GM12878 (cell line): ENCODE measurements at regions not wholly inside any gene's neighbourhood (a gene's known extent, or its start where the extent isn't known, plus 50 kb on each side); places are given as distances from the start of the nearest gene placed in this dataset.

ENCODE experiments used
- ATAC-seq: fragments of 200-7000 bp; cut with Tn5 transposase; 3 replicates; pipeline ENCODE4 v1.9.1; 2020; ENCODE audit warnings: mild to moderate bottlenecking, moderate library complexity
- BruUV-seq: library from RNA; stranded (reverse); fragments of 400-500 nt; replicated peaks from 2 replicates; lab custom pipeline; 2021; lab: Mats Ljungman, UMichigan
- CTCF ChIA-PET: fragments of 300-600 bp; sonication (Branson Sonifier 250); formaldehyde crosslinking; extraction: SDS; loops from one replicate; lab custom pipeline; 2021; ENCODE audit warnings: inconsistent platforms; lab: Yijun Ruan, JAX
- POLR2A ChIA-PET: fragments of 350-600 bp; formaldehyde crosslinking; extraction: SDS; loops from one replicate; lab custom pipeline; 2021; ENCODE audit warnings: inconsistent platforms; lab: Charles Lee
- RAD21 ChIA-PET: fragments of 300-600 bp; sonication (Branson Sonifier 250); formaldehyde crosslinking; loops from one replicate; lab custom pipeline; 2023; ENCODE audit warnings: antibody characterized with exemption; ENCODE audit not compliant: unreplicated experiment; lab: Charles Lee
- SMC1A ChIA-PET: fragments of 300-600 bp; sonication (Branson Sonifier 250); formaldehyde crosslinking; loops from one replicate; lab custom pipeline; 2023; ENCODE audit not compliant: unreplicated experiment, uncharacterized antibody; lab: Charles Lee
- DNase-seq: peaks from one replicate; pipeline ENCODE4 v3.0.0-alpha.2; 2011; ENCODE audit warnings: low read depth, low spot score
- FAIRE-seq: peaks from 3 replicates; lab custom pipeline; 2011; peaks lifted over from hg19 to GRCh38; lab: Jason Lieb, UNC
- H2AFZ ChIP-seq: 2 replicates; pipeline ENCODE4 v1.6.0; 2011; ENCODE audit warnings: low read depth, low read length, control low read depth; ENCODE audit not compliant: control insufficient read depth
- H3K27ac ChIP-seq: 2 replicates; pipeline ENCODE4 v1.5.1; 2011; ENCODE audit warnings: control low read depth; ENCODE audit not compliant: control insufficient read depth, insufficient read depth
- H3K27me3 ChIP-seq, 2 experiments: replicated peaks in 1 of 2; 2 replicates each; pipeline versions ENCODE4 v1.6.0 to v1.6.1; 2011; ENCODE audit warnings: low read length in 1 of 2; ENCODE audit not compliant: control insufficient read depth in 2 of 2, insufficient read depth in 2 of 2
- H3K36me3 ChIP-seq, 2 experiments: 2 replicates each; pipeline ENCODE4 v1.5.1; 2011; ENCODE audit warnings: low read length in 1 of 2; ENCODE audit not compliant: control insufficient read depth in 2 of 2, insufficient read depth in 2 of 2
- H3K4me1 ChIP-seq: 2 replicates; pipeline ENCODE4 v1.6.1; 2011; ENCODE audit warnings: mild to moderate bottlenecking, low read length, moderate library complexity, mixed read lengths; ENCODE audit not compliant: control insufficient read depth, insufficient read depth
- H3K4me2 ChIP-seq: 2 replicates; pipeline ENCODE4 v1.6.0; 2011; ENCODE audit warnings: control low read depth; ENCODE audit not compliant: control insufficient read depth, insufficient read depth
- H3K4me3 ChIP-seq: fragments of 200-600 bp; sonication (generic); 2 replicates; pipeline ENCODE4 v1.5.1; 2016
- H3K79me2 ChIP-seq: 2 replicates; pipeline ENCODE4 v1.6.0; 2011; ENCODE audit warnings: low read length; ENCODE audit not compliant: control insufficient read depth, insufficient read depth
- H3K9ac ChIP-seq: 2 replicates; pipeline ENCODE4 v1.8.0; 2011; ENCODE audit warnings: low read length, control low read depth, mixed read lengths; ENCODE audit not compliant: control insufficient read depth, insufficient read depth
- H3K9me3 ChIP-seq: replicated peaks from 3 replicates; pipeline ENCODE4 v1.5.1; 2011; ENCODE audit warnings: mild to moderate bottlenecking, low read length; ENCODE audit not compliant: control insufficient read depth, insufficient read depth
- H4K20me1 ChIP-seq: 2 replicates; pipeline ENCODE4 v1.6.0; 2011; ENCODE audit not compliant: control insufficient read depth, insufficient read depth
- CEBPB ChIP-seq, 2 experiments: fragments of 150-350 bp in 1 of 2; IDR thresholded peaks; 2 replicates each; pipeline ENCODE4 v1.6.1; 2012 to 2014; ENCODE audit warnings: low read depth in 2 of 2, low read length in 2 of 2, borderline replicate concordance in 1 of 2, inconsistent platforms in 1 of 2
- FOS ChIP-seq: IDR thresholded peaks from 3 replicates; pipeline ENCODE4 v1.6.1; 2011; ENCODE audit warnings: borderline replicate concordance; ENCODE audit not compliant: insufficient read length; ENCODE audit errors: extremely low read depth
- FOXM1 ChIP-seq: IDR thresholded peaks from 2 replicates; pipeline ENCODE4 v1.6.1; 2012; ENCODE audit warnings: low read depth, mild to moderate bottlenecking, inconsistent platforms, low read length, moderate library complexity
- GATAD2B ChIP-seq: fragments of 450-650 bp; conservative IDR thresholded peaks from 2 replicates; pipeline ENCODE4 v1.6.1; 2017; ENCODE audit warnings: low read depth, mild to moderate bottlenecking, moderate library complexity
- IKZF2 ChIP-seq, 2 experiments: fragments of 450-650 bp; IDR thresholded peaks; 2 replicates each; pipeline ENCODE4 v1.6.1; 2017; ENCODE audit warnings: mild to moderate bottlenecking in 2 of 2, moderate library complexity in 2 of 2
- JUND ChIP-seq: IDR thresholded peaks from 2 replicates; pipeline ENCODE4 v1.6.1; 2012; ENCODE audit warnings: low read depth, mild to moderate bottlenecking, low read length, improper control_type of control experiment, moderate library complexity
- POLR2AphosphoS5 ChIP-seq: IDR thresholded peaks from 2 replicates; pipeline ENCODE4 v1.6.1; 2011; ENCODE audit warnings: mild to moderate bottlenecking, low read length, inconsistent platforms
- POU2F2 ChIP-seq: IDR thresholded peaks from 3 replicates; pipeline ENCODE4 v1.6.1; 2011; ENCODE audit warnings: low read depth, mild to moderate bottlenecking, low read length, borderline replicate concordance
- RAD51 ChIP-seq: fragments of 450-650 bp; IDR thresholded peaks from 2 replicates; pipeline ENCODE4 v1.6.1; 2016; ENCODE audit warnings: moderate library complexity, mild to moderate bottlenecking, inconsistent platforms
- RBBP5 ChIP-seq: fragments of 200-600 bp; sonication (generic); conservative IDR thresholded peaks from 2 replicates; pipeline ENCODE4 v1.6.1; 2016
- TAF1 ChIP-seq: IDR thresholded peaks from 2 replicates; pipeline ENCODE4 v1.6.1; 2011; ENCODE audit warnings: mild to moderate bottlenecking, low read depth, low read length, borderline replicate concordance
- ZNF622 ChIP-seq: fragments of 450-650 bp; IDR thresholded peaks from 2 replicates; pipeline ENCODE4 v1.6.1; 2017; ENCODE audit warnings: mild to moderate bottlenecking, inconsistent platforms
- WGBS: methylation state at CpG from one replicate; pipeline ENCODE4 v1.1.6; 2016; ENCODE audit warnings: low lambda C conversion rate; ENCODE audit not compliant: insufficient replicate concordance, insufficient coverage; ENCODE audit errors: missing lambda C conversion rate; 5-methylcytosine and 5-hydroxymethylcytosine counted together
- in situ Hi-C: fragments of 300-500 bp; cut with MboI; formaldehyde crosslinking; loops from 9 replicates; pipeline ENCODE4 v1.14.3; 2018; ENCODE audit warnings: mixed read lengths
- intact Hi-C: fragments of 100-400 bp; cut with micrococcal nuclease; formaldehyde crosslinking; loops from one replicate; pipeline ENCODE4 v1.14.2; 2022; ENCODE audit not compliant: unreplicated experiment
- TF ChIP-seq, protein P1 (sequence below): fragments of 450-650 bp; IDR thresholded peaks from 2 replicates; pipeline ENCODE4 v1.6.1; 2017; ENCODE audit warnings: mild to moderate bottlenecking, moderate library complexity

GRCh38 chr5:171592076-171592475 lies 172.6 kb downstream of the FGF18 start (continued):
- no peak for TF ChIP-seq RAD51
- no peak for TF ChIP-seq CEBPB (IDR thresholded peaks at IDR 0.05; ENCODE audit: borderline replicate concordance in 1 of 2, low read depth in 2 of 2, low read length in 2 of 2)
- no peak for TF ChIP-seq FOXM1
- TF ChIP-seq RBBP5, result no peak
- TF ChIP-seq ZNF622, result no peak
- no peak for TF ChIP-seq FOS
- TF ChIP-seq POU2F2, result no peak

DNA sequence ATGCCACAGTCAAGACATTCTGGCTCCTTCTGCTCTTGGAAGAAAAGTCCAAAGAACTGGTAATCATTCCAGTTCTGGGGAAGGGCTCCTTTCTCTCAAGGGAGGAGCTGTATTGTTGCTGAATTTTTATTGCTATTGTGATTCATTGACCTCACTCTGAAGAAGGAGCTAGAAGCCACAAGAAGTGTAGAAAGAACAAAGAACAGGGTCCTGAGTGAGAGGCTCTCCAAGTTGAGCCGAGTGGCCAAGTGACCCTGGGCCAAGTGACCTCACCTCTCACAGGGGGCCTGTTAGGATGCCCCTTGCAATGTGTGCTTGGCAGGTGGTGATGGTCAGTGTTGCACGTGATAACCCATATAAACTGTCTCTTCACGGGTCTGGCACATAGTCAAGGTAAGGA lies 173.3 kb downstream of the FGF18 start:
- ChIA-PET CTCF (interaction anchor here (0.8 kb wide), 1 partner anchor 9 kb away, joined by 4 read pairs; no protein-coding TSS in a partner anchor), POLR2A (no interaction called here), SMC1A (no interaction called here), RAD21 (interaction anchor here (0.6 kb wide), 1 partner anchor 31 kb away, joined by 3 read pairs; no protein-coding TSS in a partner anchor)
- Histone ChIP-seq H3K79me2 (no peaks in the 10 kb centered on the region), H3K4me1 (no peaks in the 10 kb centered on the region), H3K4me3 (no peak overlapping the region), H2AFZ (no peak overlapping the region), H4K20me1 (no peaks in the 10 kb centered on the region), H3K9ac (no peak overlapping the region), H3K36me3 (no peaks in the 10 kb centered on the region; a peak in 1 of 4 replicates), H3K9me3 (no peaks in the 10 kb centered on the region), H3K4me2 (no peak overlapping the region), H3K27ac (no peak overlapping the region), H3K27me3 (peaks cover 0 to 2% of the 10 kb centered on the region in 2 experiments; a peak in 1 of 4 replicates)
- no peak for FAIRE-seq
- no peak for TF ChIP-seq JUND
- no peak for TF ChIP-seq POLR2AphosphoS5
- no peak for TF ChIP-seq GATAD2B
- TF ChIP-seq IKZF2 (IDR thresholded peaks at IDR 0.05), result no peak
- no peak for TF ChIP-seq TAF1
- TF ChIP-seq, protein P1, sequence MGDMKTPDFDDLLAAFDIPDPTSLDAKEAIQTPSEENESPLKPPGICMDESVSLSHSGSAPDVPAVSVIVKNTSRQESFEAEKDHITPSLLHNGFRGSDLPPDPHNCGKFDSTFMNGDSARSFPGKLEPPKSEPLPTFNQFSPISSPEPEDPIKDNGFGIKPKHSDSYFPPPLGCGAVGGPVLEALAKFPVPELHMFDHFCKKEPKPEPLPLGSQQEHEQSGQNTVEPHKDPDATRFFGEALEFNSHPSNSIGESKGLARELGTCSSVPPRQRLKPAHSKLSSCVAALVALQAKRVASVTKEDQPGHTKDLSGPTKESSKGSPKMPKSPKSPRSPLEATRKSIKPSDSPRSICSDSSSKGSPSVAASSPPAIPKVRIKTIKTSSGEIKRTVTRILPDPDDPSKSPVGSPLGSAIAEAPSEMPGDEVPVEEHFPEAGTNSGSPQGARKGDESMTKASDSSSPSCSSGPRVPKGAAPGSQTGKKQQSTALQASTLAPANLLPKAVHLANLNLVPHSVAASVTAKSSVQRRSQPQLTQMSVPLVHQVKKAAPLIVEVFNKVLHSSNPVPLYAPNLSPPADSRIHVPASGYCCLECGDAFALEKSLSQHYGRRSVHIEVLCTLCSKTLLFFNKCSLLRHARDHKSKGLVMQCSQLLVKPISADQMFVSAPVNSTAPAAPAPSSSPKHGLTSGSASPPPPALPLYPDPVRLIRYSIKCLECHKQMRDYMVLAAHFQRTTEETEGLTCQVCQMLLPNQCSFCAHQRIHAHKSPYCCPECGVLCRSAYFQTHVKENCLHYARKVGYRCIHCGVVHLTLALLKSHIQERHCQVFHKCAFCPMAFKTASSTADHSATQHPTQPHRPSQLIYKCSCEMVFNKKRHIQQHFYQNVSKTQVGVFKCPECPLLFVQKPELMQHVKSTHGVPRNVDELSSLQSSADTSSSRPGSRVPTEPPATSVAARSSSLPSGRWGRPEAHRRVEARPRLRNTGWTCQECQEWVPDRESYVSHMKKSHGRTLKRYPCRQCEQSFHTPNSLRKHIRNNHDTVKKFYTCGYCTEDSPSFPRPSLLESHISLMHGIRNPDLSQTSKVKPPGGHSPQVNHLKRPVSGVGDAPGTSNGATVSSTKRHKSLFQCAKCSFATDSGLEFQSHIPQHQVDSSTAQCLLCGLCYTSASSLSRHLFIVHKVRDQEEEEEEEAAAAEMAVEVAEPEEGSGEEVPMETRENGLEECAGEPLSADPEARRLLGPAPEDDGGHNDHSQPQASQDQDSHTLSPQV, result no peak
- no peak for ATAC-seq
- 48% methylated on average over 3 of the region's 3 CpGs for WGBS
- in situ Hi-C loops, result no loop called here
- no TSS peak for BruUV-seq
- no peak for DNase-seq
- intact Hi-C loops, result no loop called here
